NCI-H2227 treated with DMSO at 0.1 percent for 48 hours (cell line): ENCODE measurements at regions not wholly inside any gene's neighbourhood (a gene's known extent, or its start where the extent isn't known, plus 50 kb on each side); places are given as distances from the start of the nearest gene placed in this dataset.

Experiments
- DNase-seq: peaks from one replicate; lab custom pipeline; 2025; lab: John Stamatoyannopoulos, UW

DNA sequence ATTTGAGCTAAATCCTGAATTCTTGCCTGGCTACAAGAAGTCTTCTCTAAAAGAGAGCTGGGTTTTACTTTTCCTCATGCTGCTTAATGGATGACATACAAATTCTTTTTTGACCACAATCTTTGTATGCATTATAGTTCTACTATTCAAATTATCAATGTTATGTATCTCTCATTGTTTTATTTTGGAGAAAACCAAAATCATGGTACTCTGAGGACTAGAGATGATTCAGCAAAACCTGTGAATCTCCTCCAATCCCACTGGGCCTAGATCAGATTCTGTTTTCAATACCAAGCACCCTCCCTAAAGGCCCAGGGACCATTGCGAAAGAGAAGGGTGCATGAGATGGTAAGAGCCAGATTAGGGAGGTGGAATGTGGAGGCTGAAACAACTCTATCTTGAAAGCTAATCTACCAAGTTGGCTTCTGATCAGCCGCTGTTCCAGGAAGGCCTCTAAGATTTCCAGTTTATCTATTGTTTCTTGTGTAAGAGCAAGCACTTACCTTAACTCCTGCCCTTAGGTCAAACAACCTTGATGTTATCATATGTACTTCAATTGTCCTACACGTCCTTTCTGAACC is 547.2 kb downstream of the PLPP3 start:
- DNase-seq: no peak

GRCh38 chr1:56031001-56031400 is 548.4 kb downstream of the PLPP3 start:
- no peak for DNase-seq

- no peak for DNase-seq
These were observed 549.9 kb downstream of the PLPP3 start for GRCh38 chr1:56029319-56030003.

DNA sequence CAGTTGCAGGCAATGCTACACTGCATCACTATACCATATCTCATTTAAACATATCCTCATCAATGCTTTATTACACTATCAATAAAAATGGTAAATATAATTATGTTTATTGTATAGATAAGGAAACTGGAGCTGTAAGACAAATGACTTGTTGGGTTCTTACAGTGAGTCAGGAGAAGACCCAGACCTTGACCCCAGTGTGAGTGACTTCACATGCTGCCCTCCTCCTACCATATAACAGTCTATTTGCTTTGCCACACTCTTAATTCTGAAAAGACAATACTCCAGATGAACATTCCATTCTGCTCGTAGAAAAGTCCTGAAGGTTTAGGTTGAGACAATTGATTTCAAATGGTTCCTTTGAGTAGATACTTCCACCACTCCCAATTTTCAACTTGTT is 550.5 kb downstream of the PLPP3 start:
- no peak for DNase-seq

DNA sequence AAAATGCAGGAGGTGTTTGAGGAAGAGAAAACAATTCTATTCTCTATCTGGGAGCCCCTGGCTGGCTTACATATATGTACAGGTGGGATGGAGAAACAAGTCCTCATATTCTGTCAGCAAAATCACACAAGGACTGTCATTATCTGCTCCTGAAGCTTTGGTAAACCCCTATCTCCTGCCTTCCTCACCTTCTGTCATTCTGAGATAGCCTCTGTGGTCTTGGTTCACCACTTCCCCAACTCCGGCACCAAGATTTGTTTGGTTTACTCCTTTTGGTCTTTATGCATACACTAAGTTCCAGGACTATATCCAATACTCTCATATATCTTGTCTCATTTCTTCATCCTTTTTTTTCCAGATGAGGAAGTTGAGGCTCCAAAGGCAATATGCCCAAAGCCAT is 551.1 kb downstream of the PLPP3 start:
- no peak for DNase-seq

DNA sequence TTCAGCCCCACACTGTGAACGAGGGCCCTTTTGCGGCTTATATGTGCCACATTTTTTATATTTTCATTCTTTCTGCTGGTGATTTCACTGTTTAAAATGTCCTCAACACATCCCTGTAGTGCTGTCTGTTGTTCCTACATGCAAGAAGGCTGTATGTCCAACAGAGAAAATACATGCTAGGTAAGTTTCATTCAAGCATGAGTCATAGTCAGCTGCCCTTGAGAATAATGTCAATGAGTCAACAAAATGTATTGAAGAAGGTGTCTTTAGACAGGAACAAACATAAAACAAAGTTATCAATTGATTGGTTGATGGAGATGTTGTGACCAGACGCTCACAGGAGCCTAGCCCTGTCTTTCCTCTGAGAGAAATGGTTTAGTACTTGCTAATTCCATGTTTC is 553.4 kb downstream of the PLPP3 start:
- no peak for DNase-seq

- DNase-seq: no peak
These were observed 555.2 kb downstream of the PLPP3 start for GRCh38 chr1:56024155-56024554.

- no peak for DNase-seq
These were observed 559.4 kb downstream of the PLPP3 start for GRCh38 chr1:56019922-56020321.

- DNase-seq: no peak
These were observed 559.9 kb downstream of the PLPP3 start for GRCh38 chr1:56019472-56019871.

DNA sequence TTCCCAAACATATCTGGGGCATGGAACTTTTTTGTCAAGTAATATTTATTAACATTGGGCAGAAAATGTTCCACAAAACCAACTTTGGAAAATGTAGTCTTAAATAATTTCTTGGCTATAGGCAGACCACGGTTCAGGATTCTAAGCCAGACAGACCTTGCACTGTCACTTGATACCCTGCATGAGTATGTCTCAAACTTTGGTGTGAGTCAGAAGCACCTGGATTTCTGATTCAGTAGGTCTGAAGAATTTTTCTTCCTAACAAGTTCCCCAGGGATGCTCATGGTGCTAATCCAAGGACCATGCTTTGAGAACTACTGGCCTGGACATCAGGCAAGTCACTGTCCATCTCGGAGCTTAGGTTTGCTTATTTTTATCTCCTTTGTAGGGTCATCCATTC is 562.0 kb downstream of the PLPP3 start:
- DNase-seq: no peak

DNA sequence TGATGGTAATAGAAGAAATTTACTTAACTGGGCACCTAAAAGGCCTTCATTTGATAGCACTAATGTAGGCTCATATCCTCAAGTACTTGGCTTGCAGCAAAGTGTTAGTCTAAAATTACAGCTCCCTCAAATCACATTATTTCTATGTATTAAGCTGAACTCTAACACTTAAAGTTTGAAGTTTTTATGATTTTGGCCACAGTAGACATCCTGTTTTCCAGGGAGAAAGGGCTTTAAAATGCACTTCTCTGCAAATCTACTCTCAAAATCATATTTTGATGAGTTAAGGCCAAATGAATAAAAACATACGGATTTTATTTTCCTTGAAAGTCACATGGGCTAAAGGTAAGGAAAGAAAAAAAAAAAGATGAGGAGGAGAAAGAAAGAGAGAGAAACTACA is 575.5 kb downstream of the PLPP3 start:
- no peak for DNase-seq

GRCh38 chr1:56002231-56002630 is 577.1 kb downstream of the PLPP3 start:
- DNase-seq: no peak

GRCh38 chr1:56000424-56000823 is 578.9 kb downstream of the PLPP3 start:
- no peak for DNase-seq

GRCh38 chr1:55997536-55997935 is 581.8 kb downstream of the PLPP3 start:
- no peak for DNase-seq

- no peak for DNase-seq
These were observed 585.6 kb downstream of the PLPP3 start for GRCh38 chr1:55993646-55994318.

- DNase-seq: no peak
These were observed 589.4 kb downstream of the PLPP3 start for GRCh38 chr1:55990007-55990406.

DNA sequence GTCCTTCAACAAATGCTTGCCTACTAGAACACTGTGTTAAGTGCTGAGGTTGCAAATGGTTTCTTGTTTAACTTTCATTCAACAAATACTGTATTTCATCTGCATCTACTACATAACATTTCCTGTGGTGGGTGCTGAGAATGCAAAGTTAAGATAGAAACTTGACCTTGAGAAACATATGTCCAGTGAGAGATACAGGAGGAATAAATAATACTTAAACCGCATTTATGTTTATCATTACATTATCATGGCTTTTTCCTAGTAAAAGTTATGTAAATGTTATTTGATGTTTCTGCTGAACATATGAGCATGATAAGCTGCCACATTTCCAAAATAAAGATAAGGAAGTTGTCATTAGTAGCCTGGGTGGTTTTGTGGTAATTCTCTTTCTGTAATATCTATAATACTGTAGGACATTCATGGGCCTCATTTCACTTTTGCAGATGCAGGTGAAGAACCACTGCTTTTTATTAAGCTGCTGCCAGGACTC is 590.4 kb downstream of the PLPP3 start:
- DNase-seq: no peak

- no peak for DNase-seq
These were observed 591.7 kb downstream of the PLPP3 start for GRCh38 chr1:55987491-55988249.

- DNase-seq: no peak
These were observed 593.4 kb downstream of the PLPP3 start for GRCh38 chr1:55986003-55986402.

- DNase-seq: no peak
These were observed 598.2 kb downstream of the PLPP3 start for GRCh38 chr1:55981010-55981650.

- no peak for DNase-seq
These were observed 598.8 kb downstream of the PLPP3 start for GRCh38 chr1:55980582-55980981.
